ENCODE measurements at regions not wholly inside any gene's neighbourhood (a gene's known extent, or its start where the extent isn't known, plus 50 kb on each side); places are given as distances from the start of the nearest gene placed in this dataset.
A peak's percentile ranks its signal among the peaks of the same experiment; 100 is the strongest.
"Not testable (repeated sequence)": the region's sequence is repeated elsewhere in the genome, so short reads cannot be mapped to it uniquely, and the experiment has no call there.

GRCh38 chr9:89951675-89952074, 346.9 kb downstream of the GADD45G start:
- no peaks in the 10 kb centered on the region for H3K9me3 ChIP-seq (ENCODE audit: control insufficient read depth, low read length)
- no peak overlapping the region for H3K27ac ChIP-seq (ENCODE audit: low read length, poor library complexity, severe bottlenecking)
- H2BK12ac ChIP-seq (ENCODE audit: low read length in 2 of 2) = no peak overlapping the region
- no peak overlapping the region for H2BK5ac ChIP-seq (ENCODE audit: low read depth, low read length, poor library complexity, severe bottlenecking)
- H3K9ac ChIP-seq (ENCODE audit: low read length) = no peak overlapping the region
- H2AFZ ChIP-seq (ENCODE audit: low read depth, low read length) = no peak overlapping the region
- H3K79me1 ChIP-seq (replicated peaks; ENCODE audit: low read length, poor library complexity, severe bottlenecking) = no peaks in the 10 kb centered on the region
- H2BK15ac ChIP-seq (ENCODE audit: low read depth, poor library complexity, severe bottlenecking) = no peak overlapping the region
- no peak overlapping the region for H3K4me3 ChIP-seq (ENCODE audit: insufficient read depth in 1 of 2, low read depth in 1 of 2, low read length in 2 of 2)
- no peak overlapping the region for H2BK120ac ChIP-seq (ENCODE audit: low read depth, low read length)
- H2AK5ac ChIP-seq (ENCODE audit: low read length, severe bottlenecking) = no peak overlapping the region
- no peak for DNase-seq
- H3K14ac ChIP-seq (ENCODE audit: low read length in 2 of 2) = no peak overlapping the region
- H3K18ac ChIP-seq (ENCODE audit: low read depth in 1 of 2, low read length in 2 of 2) = no peak overlapping the region
- H3K27me3 ChIP-seq (ENCODE audit: control insufficient read depth in 1 of 2, insufficient read depth in 1 of 2, low read length in 2 of 2) = peaks cover 0 to under 1% of the 10 kb centered on the region in 2 experiments
- H3K4me1 ChIP-seq (ENCODE audit: control insufficient read depth, insufficient read depth, low read depth, low read length) = no peaks in the 10 kb centered on the region
- no peak overlapping the region for H4K91ac ChIP-seq (ENCODE audit: low read length)
- H3K4me2 ChIP-seq (ENCODE audit: low read length, poor library complexity, severe bottlenecking) = no peak overlapping the region
- H4K8ac ChIP-seq (ENCODE audit: low read length) = no peak overlapping the region
- H3K23ac ChIP-seq (ENCODE audit: low read length in 2 of 2) = no peak overlapping the region
- WGBS = 96% methylated on average over 3 of the region's 4 CpGs
- no peaks in the 10 kb centered on the region for H3K36me3 ChIP-seq (ENCODE audit: control insufficient read depth in 1 of 2, insufficient read depth in 2 of 2, low read depth in 1 of 2, low read length in 2 of 2)
- H3K4ac ChIP-seq (ENCODE audit: low read depth in 1 of 2, low read length in 2 of 2) = no peak overlapping the region

DNA sequence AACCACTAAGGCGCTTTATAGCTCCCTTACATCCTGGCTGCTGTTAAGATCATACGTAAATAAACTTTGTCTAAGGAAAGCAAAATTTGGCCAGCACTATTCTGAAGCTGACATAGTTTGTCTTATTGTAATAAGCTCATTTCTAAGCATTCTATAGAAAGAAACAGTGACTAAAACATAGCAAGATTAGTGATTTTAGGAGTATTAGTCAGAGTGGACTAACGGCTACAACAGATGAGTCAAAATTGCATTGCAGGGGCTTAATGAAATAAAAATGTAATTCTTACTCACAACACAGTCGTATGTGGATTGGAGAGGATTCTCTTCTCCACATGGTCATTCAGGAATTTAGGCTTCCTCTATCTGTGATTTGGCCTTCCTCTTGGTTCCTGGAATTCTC, 347.6 kb downstream of the GADD45G start:
- no peak overlapping the region for H2BK12ac ChIP-seq (ENCODE audit: low read length in 2 of 2)
- no peak overlapping the region for H3K4me3 ChIP-seq (ENCODE audit: insufficient read depth in 1 of 2, low read depth in 1 of 2, low read length in 2 of 2)
- H3K23ac ChIP-seq (ENCODE audit: low read length in 2 of 2) = no peak overlapping the region
- H3K9ac ChIP-seq (ENCODE audit: low read length) = peak overlapping the region; percentile 36
- no peak overlapping the region for H3K18ac ChIP-seq (ENCODE audit: low read depth in 1 of 2, low read length in 2 of 2)
- peaks cover 0 to 6% of the 10 kb centered on the region in 2 experiments for H3K27me3 ChIP-seq (ENCODE audit: control insufficient read depth in 1 of 2, insufficient read depth in 1 of 2, low read length in 2 of 2)
- H3K36me3 ChIP-seq (ENCODE audit: control insufficient read depth in 1 of 2, insufficient read depth in 2 of 2, low read depth in 1 of 2, low read length in 2 of 2) = no peaks in the 10 kb centered on the region
- WGBS = 80% methylated on average over 1 of the region's 4 CpGs
- no peak overlapping the region for H2BK120ac ChIP-seq (ENCODE audit: low read depth, low read length)
- DNase-seq = peak; percentile 32
- H4K8ac ChIP-seq (ENCODE audit: low read length) = no peak overlapping the region
- no peaks in the 10 kb centered on the region for H3K79me1 ChIP-seq (replicated peaks; ENCODE audit: low read length, poor library complexity, severe bottlenecking)
- no peak overlapping the region for H3K4ac ChIP-seq (ENCODE audit: low read depth in 1 of 2, low read length in 2 of 2)
- no peak overlapping the region for H2AFZ ChIP-seq (ENCODE audit: low read depth, low read length)
- H2BK5ac ChIP-seq (ENCODE audit: low read depth, low read length, poor library complexity, severe bottlenecking) = no peak overlapping the region
- no peak overlapping the region for H4K91ac ChIP-seq (ENCODE audit: low read length)
- H3K14ac ChIP-seq (ENCODE audit: low read length in 2 of 2) = no peak overlapping the region
- no peak overlapping the region for H2AK5ac ChIP-seq (ENCODE audit: low read length, severe bottlenecking)
- no peaks in the 10 kb centered on the region for H3K4me1 ChIP-seq (ENCODE audit: control insufficient read depth, insufficient read depth, low read depth, low read length)
- no peaks in the 10 kb centered on the region for H3K9me3 ChIP-seq (ENCODE audit: control insufficient read depth, low read length)
- no peak overlapping the region for H3K27ac ChIP-seq (ENCODE audit: low read length, poor library complexity, severe bottlenecking)
- no peak overlapping the region for H2BK15ac ChIP-seq (ENCODE audit: low read depth, poor library complexity, severe bottlenecking)
- H3K4me2 ChIP-seq (ENCODE audit: low read length, poor library complexity, severe bottlenecking) = no peak overlapping the region

- not testable (repeated sequence) for H3K27ac ChIP-seq (ENCODE audit: low read length, poor library complexity, severe bottlenecking); H2BK15ac ChIP-seq (ENCODE audit: low read depth, poor library complexity, severe bottlenecking); H2AK5ac ChIP-seq (ENCODE audit: low read length, severe bottlenecking); H3K4me1 ChIP-seq (ENCODE audit: control insufficient read depth, insufficient read depth, low read depth, low read length); H3K9me3 ChIP-seq (ENCODE audit: control insufficient read depth, low read length); H3K4me3 ChIP-seq (ENCODE audit: insufficient read depth in 1 of 2, low read depth in 1 of 2, low read length in 2 of 2); H3K4ac ChIP-seq (ENCODE audit: low read depth in 1 of 2, low read length in 2 of 2); DNase-seq; H2BK12ac ChIP-seq (ENCODE audit: low read length in 2 of 2); H3K9ac ChIP-seq (ENCODE audit: low read length); H2BK120ac ChIP-seq (ENCODE audit: low read depth, low read length); H2BK5ac ChIP-seq (ENCODE audit: low read depth, low read length, poor library complexity, severe bottlenecking); H4K8ac ChIP-seq (ENCODE audit: low read length); H3K14ac ChIP-seq (ENCODE audit: low read length in 2 of 2); H3K18ac ChIP-seq (ENCODE audit: low read depth in 1 of 2, low read length in 2 of 2); H3K79me1 ChIP-seq (replicated peaks; ENCODE audit: low read length, poor library complexity, severe bottlenecking); H3K23ac ChIP-seq (ENCODE audit: low read length in 2 of 2); H2AFZ ChIP-seq (ENCODE audit: low read depth, low read length); H4K91ac ChIP-seq (ENCODE audit: low read length); H3K36me3 ChIP-seq (ENCODE audit: control insufficient read depth in 1 of 2, insufficient read depth in 2 of 2, low read depth in 1 of 2, low read length in 2 of 2); H3K4me2 ChIP-seq (ENCODE audit: low read length, poor library complexity, severe bottlenecking)
- peaks cover 0 to 14% of the 10 kb centered on the region in 2 experiments for H3K27me3 ChIP-seq (ENCODE audit: control insufficient read depth in 1 of 2, insufficient read depth in 1 of 2, low read length in 2 of 2)
- WGBS = 93% methylated on average over 1 of the region's 4 CpGs
These were observed 348.5 kb downstream of the GADD45G start for GRCh38 chr9:89953263-89953662.

DNA sequence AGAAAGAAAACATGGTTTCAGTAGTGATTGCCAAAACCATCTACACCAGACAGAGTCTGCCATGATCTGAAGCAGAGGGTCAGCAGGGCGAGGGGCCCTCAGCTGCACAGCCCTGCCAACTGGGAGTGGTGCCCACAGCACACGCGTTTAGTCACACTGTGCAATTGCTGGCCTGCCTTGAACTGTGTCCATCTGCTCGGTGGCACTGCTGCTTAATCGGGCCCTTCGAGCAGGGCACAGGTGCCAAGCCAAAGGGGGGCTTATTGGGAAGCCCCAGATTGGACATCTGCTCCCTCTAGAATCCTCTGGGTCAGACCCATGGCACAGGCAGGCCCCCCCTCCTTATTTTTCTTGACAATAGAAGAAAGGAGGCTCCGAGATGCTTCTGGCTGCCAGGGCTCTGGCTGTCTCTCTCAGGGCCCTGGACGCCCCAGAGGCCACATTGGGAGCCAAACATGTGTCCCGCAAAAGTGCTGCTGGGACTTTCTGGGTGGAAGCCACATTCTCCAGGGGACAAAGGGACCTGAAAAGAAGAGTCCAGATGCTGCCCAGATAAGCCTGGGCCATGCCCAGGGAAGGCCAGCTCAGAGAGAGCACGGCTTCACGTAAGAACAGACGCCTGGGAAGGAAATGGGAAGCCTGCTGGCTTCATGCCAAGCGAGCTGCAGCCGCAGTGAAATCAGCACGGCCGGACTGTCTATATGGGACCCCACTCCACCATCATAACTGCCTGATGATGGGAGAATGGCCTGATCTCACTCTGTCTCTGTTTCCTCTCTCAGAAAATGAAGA, 349.2 kb downstream of the GADD45G start:
- H3K4ac ChIP-seq (ENCODE audit: low read depth in 1 of 2, low read length in 2 of 2) = no peak overlapping the region
- no peak overlapping the region for H2AFZ ChIP-seq (ENCODE audit: low read depth, low read length)
- no peaks in the 10 kb centered on the region for H3K36me3 ChIP-seq (ENCODE audit: control insufficient read depth in 1 of 2, insufficient read depth in 2 of 2, low read depth in 1 of 2, low read length in 2 of 2)
- peak overlapping the region in 1 of 2 experiments; percentile 67 for H3K14ac ChIP-seq (ENCODE audit: low read length in 2 of 2)
- H2BK120ac ChIP-seq (ENCODE audit: low read depth, low read length) = no peak overlapping the region
- H3K4me1 ChIP-seq (ENCODE audit: control insufficient read depth, insufficient read depth, low read depth, low read length) = no peaks in the 10 kb centered on the region
- H3K4me3 ChIP-seq (ENCODE audit: insufficient read depth in 1 of 2, low read depth in 1 of 2, low read length in 2 of 2) = no peak overlapping the region
- no peaks in the 10 kb centered on the region for H3K9me3 ChIP-seq (ENCODE audit: control insufficient read depth, low read length)
- H3K18ac ChIP-seq (ENCODE audit: low read depth in 1 of 2, low read length in 2 of 2) = no peak overlapping the region
- no peak overlapping the region for H2BK5ac ChIP-seq (ENCODE audit: low read depth, low read length, poor library complexity, severe bottlenecking)
- no peaks in the 10 kb centered on the region for H3K79me1 ChIP-seq (replicated peaks; ENCODE audit: low read length, poor library complexity, severe bottlenecking)
- H3K27me3 ChIP-seq (ENCODE audit: control insufficient read depth in 1 of 2, insufficient read depth in 1 of 2, low read length in 2 of 2) = peaks cover 0 to 14% of the 10 kb centered on the region in 2 experiments
- WGBS = 98% methylated on average over 14 of the region's 16 CpGs
- no peak overlapping the region for H3K9ac ChIP-seq (ENCODE audit: low read length)
- H3K4me2 ChIP-seq (ENCODE audit: low read length, poor library complexity, severe bottlenecking) = no peak overlapping the region
- no peak overlapping the region for H2AK5ac ChIP-seq (ENCODE audit: low read length, severe bottlenecking)
- H3K23ac ChIP-seq (ENCODE audit: low read length in 2 of 2) = no peak overlapping the region
- H3K27ac ChIP-seq (ENCODE audit: low read length, poor library complexity, severe bottlenecking) = no peak overlapping the region
- peak overlapping the region; percentile 80 for H2BK15ac ChIP-seq (ENCODE audit: low read depth, poor library complexity, severe bottlenecking)
- DNase-seq = no peak
- peak overlapping the region; percentile 12 for H4K8ac ChIP-seq (ENCODE audit: low read length)
- H4K91ac ChIP-seq (ENCODE audit: low read length) = no peak overlapping the region
- no peak overlapping the region for H2BK12ac ChIP-seq (ENCODE audit: low read length in 2 of 2)
